T-cell (primary cell): ENCODE measurements at regions not wholly inside any gene's neighbourhood (a gene's known extent, or its start where the extent isn't known, plus 50 kb on each side); places are given as distances from the start of the nearest gene placed in this dataset.

Experiments
- ATAC-seq, 4 experiments: fragments of 200-7000 bp in 3 of 4; fragments of 150-1000 bp in 1 of 4; cut with Tn5 transposase; replicated peaks in 1 of 4; 1 replicate in 3 of 4; 2 replicates in 1 of 4; pipeline ENCODE4 v1.10.0; 2021; ENCODE audit warnings: moderate library complexity in 3 of 4, mild to moderate bottlenecking in 2 of 4, moderate number of reproducible peaks in 1 of 4
- CTCF ChIA-PET, 2 donors: fragments of 300-600 bp; sonication (Branson Sonifier 250); formaldehyde crosslinking; loops; one replicate each; lab custom pipeline; 2022; ENCODE audit warnings: antibody characterized with exemption in 2 of 2; lab: Charles Lee
- POLR2A ChIA-PET, 2 donors: fragments of 300-600 bp; sonication (Branson Sonifier 250); formaldehyde crosslinking; loops; one replicate each; lab custom pipeline; 2022; ENCODE audit warnings: antibody characterized with exemption in 2 of 2; lab: Charles Lee
- DNase-seq, 35 experiments: peaks; one replicate each; pipeline versions ENCODE4 v3.0.0 to v3.0.0-alpha.2; 2013 to 2023
- H3K27ac ChIP-seq: one replicate; pipeline ENCODE4 v1.5.1; 2013; ENCODE audit warnings: low read length
- H3K27me3 ChIP-seq, 2 experiments: replicated peaks in 1 of 2; 1 replicate in 1 of 2; 2 replicates in 1 of 2; pipeline versions ENCODE4 v1.6.1 to v1.7.0; 2013; ENCODE audit warnings: low read length in 1 of 2, mixed read lengths in 1 of 2; ENCODE audit not compliant: control insufficient read depth in 2 of 2, insufficient read depth in 2 of 2; ENCODE audit errors: extremely low read depth in 1 of 2
- H3K36me3 ChIP-seq, 2 donors: 1 replicate in 1 of 2; 2 replicates in 1 of 2; pipeline versions ENCODE4 v1.6.1 to v1.7.0; 2013; ENCODE audit warnings: low read length in 1 of 2; ENCODE audit not compliant: control insufficient read depth in 2 of 2, insufficient read depth in 1 of 2; ENCODE audit errors: extremely low read depth in 1 of 2
- H3K4me1 ChIP-seq, 2 experiments: 1 replicate in 1 of 2; 2 replicates in 1 of 2; pipeline versions ENCODE4 v1.6.1 to v1.7.0; 2013; ENCODE audit warnings: low read length in 2 of 2, mixed read lengths in 1 of 2; ENCODE audit not compliant: insufficient read depth in 2 of 2, control insufficient read depth in 1 of 2; ENCODE audit errors: extremely low read depth in 1 of 2
- H3K4me3 ChIP-seq, 2 donors: 1 replicate in 1 of 2; 2 replicates in 1 of 2; pipeline versions ENCODE4 v1.5.1 to v1.7.0; 2013; ENCODE audit warnings: mild to moderate bottlenecking in 2 of 2, low read length in 1 of 2, moderate library complexity in 1 of 2; ENCODE audit not compliant: control insufficient read depth in 1 of 2; ENCODE audit errors: extremely low read depth in 1 of 2
- H3K9me3 ChIP-seq: 2 replicates; pipeline ENCODE4 v1.7.0; 2013
- H3K27ac Mint-ChIP-seq, 2 donors: one replicate each; pipeline ENCODE4 v1.8.0; 2020 to 2021; ENCODE audit warnings: mild to moderate bottlenecking in 2 of 2, mixed read lengths in 2 of 2
- H3K27me3 Mint-ChIP-seq, 2 donors: one replicate each; pipeline ENCODE4 v1.8.0; 2021 to 2022; ENCODE audit warnings: mixed read lengths in 2 of 2
- H3K36me3 Mint-ChIP-seq: one replicate; pipeline ENCODE4 v1.8.0; 2021; ENCODE audit warnings: mixed read lengths
- H3K4me1 Mint-ChIP-seq, 3 donors: one replicate each; pipeline ENCODE4 v1.8.0; 2020 to 2022; ENCODE audit warnings: mixed read lengths in 3 of 3, mild to moderate bottlenecking in 1 of 3
- H3K4me3 Mint-ChIP-seq, 3 donors: one replicate each; pipeline ENCODE4 v1.8.0; 2020 to 2022; ENCODE audit warnings: mild to moderate bottlenecking in 3 of 3, mixed read lengths in 3 of 3, moderate library complexity in 3 of 3
- H3K9me3 Mint-ChIP-seq, 3 donors: one replicate each; pipeline ENCODE4 v1.8.0; 2020 to 2022; ENCODE audit warnings: mixed read lengths in 3 of 3
- WGBS: methylation state at CpG from one replicate; pipeline ENCODE4 v1.1.5; 2013; ENCODE audit warnings: missing lambda C conversion rate; ENCODE audit not compliant: insufficient coverage; 5-methylcytosine and 5-hydroxymethylcytosine counted together

- H3K27me3 Mint-ChIP-seq = no peaks in the 10 kb centered on the region
- ChIA-PET POLR2A (no interaction called here), CTCF (no interaction called here)
Observed at GRCh38 chr7:85475476-85475875, 288.6 kb upstream of the SEMA3D start.

DNA sequence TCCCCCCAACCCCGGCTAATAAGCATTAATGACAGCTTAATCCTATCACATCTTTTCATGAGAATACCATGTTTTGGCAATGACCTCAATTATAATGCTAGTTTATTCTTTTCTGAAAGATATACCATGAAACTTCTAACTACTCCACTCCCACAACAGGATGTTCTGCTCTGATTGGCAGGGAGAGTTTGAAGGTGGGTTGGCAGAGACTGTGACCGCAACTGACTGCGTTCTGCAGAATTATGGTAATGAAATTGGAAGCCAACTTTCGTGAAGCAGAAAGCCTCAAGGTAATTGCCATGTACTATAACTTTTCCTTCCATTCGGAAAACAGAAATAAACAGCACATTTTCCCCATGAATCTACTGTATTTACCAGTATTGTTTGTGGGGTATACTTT is 288.2 kb upstream of the SEMA3D start:
- no peak overlapping the region for H3K27ac Mint-ChIP-seq
- no peaks in the 10 kb centered on the region for H3K27me3 Mint-ChIP-seq
- H3K9me3 ChIP-seq = no peaks in the 10 kb centered on the region
- DNase-seq = no peak
- H3K27ac ChIP-seq = no peak overlapping the region
- H3K4me1 ChIP-seq = no peaks in the 10 kb centered on the region
- WGBS = no CpG with 5 or more reads among the region's 5 CpGs
- ChIA-PET POLR2A (no interaction called here), CTCF (no interaction called here)
- H3K36me3 ChIP-seq = no peaks in the 10 kb centered on the region
- no peak for ATAC-seq
- H3K36me3 Mint-ChIP-seq = no peaks in the 10 kb centered on the region
- no peaks in the 10 kb centered on the region for H3K27me3 ChIP-seq
- H3K4me1 Mint-ChIP-seq = no peaks in the 10 kb centered on the region
- no peak overlapping the region for H3K4me3 ChIP-seq
- no peak overlapping the region for H3K4me3 Mint-ChIP-seq
- peaks cover 0 to 2% (median 0%) of the 10 kb centered on the region in 3 donors for H3K9me3 Mint-ChIP-seq

More at GRCh38 chr7:85475476-85475875, 288.6 kb upstream of the SEMA3D start:
- H3K4me3 ChIP-seq = no peak overlapping the region
- no peaks in the 10 kb centered on the region for H3K36me3 ChIP-seq
- no peak overlapping the region for H3K4me3 Mint-ChIP-seq
- no peaks in the 10 kb centered on the region for H3K27me3 ChIP-seq
- H3K4me1 ChIP-seq = no peaks in the 10 kb centered on the region
- no peak for ATAC-seq
- H3K9me3 ChIP-seq = no peaks in the 10 kb centered on the region
- no CpG with 5 or more reads among the region's 2 CpGs for WGBS
- H3K27ac Mint-ChIP-seq = no peak overlapping the region
- no peak for DNase-seq
- no peak overlapping the region for H3K27ac ChIP-seq
- no peaks in the 10 kb centered on the region for H3K36me3 Mint-ChIP-seq
- no peaks in the 10 kb centered on the region for H3K4me1 Mint-ChIP-seq
- peaks cover 0 to 5% (median 0%) of the 10 kb centered on the region in 3 donors for H3K9me3 Mint-ChIP-seq

- no peak overlapping the region for H3K27ac Mint-ChIP-seq
- Histone ChIP-seq H3K27me3 (no peaks in the 10 kb centered on the region), H3K36me3 (no peaks in the 10 kb centered on the region), H3K4me3 (no peak overlapping the region), H3K9me3 (no peaks in the 10 kb centered on the region), H3K27ac (no peak overlapping the region), H3K4me1 (no peaks in the 10 kb centered on the region)
- no peaks in the 10 kb centered on the region for H3K27me3 Mint-ChIP-seq
- no peak overlapping the region for H3K4me3 Mint-ChIP-seq
- no CpG with 5 or more reads among the region's 2 CpGs for WGBS
- DNase-seq (no peak), ATAC-seq (no peak)
- ChIA-PET CTCF (no interaction called here), POLR2A (no interaction called here)
- H3K9me3 Mint-ChIP-seq = no peaks in the 10 kb centered on the region
- no peaks in the 10 kb centered on the region for H3K36me3 Mint-ChIP-seq
- no peaks in the 10 kb centered on the region for H3K4me1 Mint-ChIP-seq
Observed at GRCh38 chr7:85474234-85474633, 287.4 kb upstream of the SEMA3D start.

DNA sequence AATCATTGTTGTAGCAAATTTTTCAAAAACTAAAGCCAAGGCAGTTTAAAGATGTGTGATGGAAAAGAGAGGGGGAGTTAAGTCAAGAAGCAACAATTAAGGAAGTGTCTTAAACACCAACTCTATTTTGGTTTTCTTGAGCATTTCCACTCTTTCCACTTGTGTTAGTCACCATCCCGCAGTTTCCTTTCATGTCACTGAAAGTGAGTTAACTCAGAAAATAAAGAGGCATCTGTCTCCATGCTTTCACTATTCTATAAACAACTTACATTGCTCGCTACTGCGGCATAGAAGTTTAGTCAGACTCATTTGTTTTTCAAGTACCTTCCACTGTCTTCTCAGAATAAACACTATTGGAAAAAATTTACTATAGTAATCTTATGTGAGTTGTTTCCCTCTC is 284.9 kb upstream of the SEMA3D start:
- H3K4me1 Mint-ChIP-seq = no peaks in the 10 kb centered on the region
- ChIA-PET CTCF (no interaction called here), POLR2A (no interaction called here)
- Histone ChIP-seq H3K4me1 (no peaks in the 10 kb centered on the region), H3K27me3 (no peaks in the 10 kb centered on the region), H3K9me3 (no peaks in the 10 kb centered on the region), H3K27ac (no peak overlapping the region), H3K4me3 (no peak overlapping the region), H3K36me3 (no peaks in the 10 kb centered on the region)
- H3K27me3 Mint-ChIP-seq = no peaks in the 10 kb centered on the region
- DNase-seq (no peak), ATAC-seq (no peak)
- no peaks in the 10 kb centered on the region for H3K36me3 Mint-ChIP-seq
- H3K4me3 Mint-ChIP-seq = no peak overlapping the region
- no peaks in the 10 kb centered on the region for H3K9me3 Mint-ChIP-seq
- H3K27ac Mint-ChIP-seq = no peak overlapping the region
- 0% methylated on average over 1 of the region's 3 CpGs for WGBS

GRCh38 chr7:85471307-85471706 is 284.5 kb upstream of the SEMA3D start:
- Mint-ChIP-seq H3K36me3 (no peaks in the 10 kb centered on the region), H3K4me1 (no peaks in the 10 kb centered on the region), H3K9me3 (no peaks in the 10 kb centered on the region), H3K27me3 (no peaks in the 10 kb centered on the region), H3K4me3 (no peak overlapping the region), H3K27ac (no peak overlapping the region)
- no peak overlapping the region for H3K27ac ChIP-seq
- DNase-seq = no peak
- H3K36me3 ChIP-seq = no peaks in the 10 kb centered on the region
- POLR2A ChIA-PET = no interaction called here
- H3K9me3 ChIP-seq = no peaks in the 10 kb centered on the region
- no peak for ATAC-seq
- H3K27me3 ChIP-seq = no peaks in the 10 kb centered on the region
- CTCF ChIA-PET = no interaction called here
- no peak overlapping the region for H3K4me3 ChIP-seq
- no peaks in the 10 kb centered on the region for H3K4me1 ChIP-seq

GRCh38 chr7:85469446-85470010 is 282.7 kb upstream of the SEMA3D start:
- no peaks in the 10 kb centered on the region for H3K4me1 ChIP-seq
- no CpG with 5 or more reads among the region's 1 CpG for WGBS
- no peaks in the 10 kb centered on the region for H3K36me3 ChIP-seq
- no peaks in the 10 kb centered on the region for H3K9me3 ChIP-seq
- Mint-ChIP-seq H3K4me1 (no peaks in the 10 kb centered on the region), H3K9me3 (no peaks in the 10 kb centered on the region), H3K27me3 (no peaks in the 10 kb centered on the region), H3K36me3 (no peaks in the 10 kb centered on the region), H3K4me3 (no peak overlapping the region), H3K27ac (no peak overlapping the region)
- DNase-seq (no peak), ATAC-seq (no peak)
- no peak overlapping the region for H3K4me3 ChIP-seq
- CTCF ChIA-PET = no interaction called here
- POLR2A ChIA-PET = no interaction called here
- no peaks in the 10 kb centered on the region for H3K27me3 ChIP-seq
- no peak overlapping the region for H3K27ac ChIP-seq

DNA sequence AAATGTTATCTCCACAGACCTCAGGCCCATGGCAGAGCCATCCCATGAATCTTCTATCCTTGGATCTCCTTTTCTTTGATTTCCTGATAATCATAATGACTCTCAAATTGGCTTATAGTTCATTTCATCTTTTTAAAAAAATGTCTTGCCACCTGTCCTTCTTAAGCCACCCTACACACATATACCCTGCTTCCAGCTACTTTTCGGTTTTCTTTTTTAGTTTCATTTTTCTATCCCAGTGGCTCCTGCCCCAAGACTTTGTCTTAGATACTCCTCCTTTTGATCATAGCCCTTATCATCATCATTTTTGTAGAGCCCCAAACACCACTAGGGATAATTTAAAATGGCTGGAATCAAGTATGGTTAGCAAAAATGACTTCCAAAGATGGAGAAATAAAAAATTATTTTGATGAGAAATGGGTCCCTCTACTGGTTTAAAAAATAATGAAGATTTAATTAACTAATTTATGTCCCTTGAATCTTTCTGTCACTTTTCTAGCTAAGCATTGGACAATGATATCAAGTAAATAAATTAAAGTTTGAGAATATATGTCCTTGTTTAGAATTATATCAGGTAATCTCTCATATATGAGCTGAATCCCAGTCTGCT is 277.3 kb upstream of the SEMA3D start:
- no peak for ATAC-seq
- Mint-ChIP-seq H3K27me3 (no peaks in the 10 kb centered on the region), H3K4me1 (no peaks in the 10 kb centered on the region), H3K4me3 (no peak overlapping the region), H3K9me3 (no peaks in the 10 kb centered on the region), H3K36me3 (no peaks in the 10 kb centered on the region), H3K27ac (no peak overlapping the region)
- POLR2A ChIA-PET = no interaction called here
- no peak for DNase-seq
- H3K9me3 ChIP-seq = no peaks in the 10 kb centered on the region
- CTCF ChIA-PET = no interaction called here
- H3K27me3 ChIP-seq = no peaks in the 10 kb centered on the region
- 60% methylated on average over 1 of the region's 1 CpG for WGBS
- no peak overlapping the region for H3K27ac ChIP-seq
- H3K4me1 ChIP-seq = no peaks in the 10 kb centered on the region
- no peak overlapping the region for H3K4me3 ChIP-seq
- no peaks in the 10 kb centered on the region for H3K36me3 ChIP-seq
